Activated CD4-positive, alpha-beta T cell treated with anti-CD3 and anti-CD28 coated beads for 24 hours (primary cell): ENCODE measurements at regions not wholly inside any gene's neighbourhood (a gene's known extent, or its start where the extent isn't known, plus 50 kb on each side); places are given as distances from the start of the nearest gene placed in this dataset.

Experiments used
- DNase-seq, 2 donors: peaks; one replicate each; pipeline ENCODE4 v3.0.0-alpha.2; 2020; ENCODE audit warnings: low read depth in 2 of 2

DNA sequence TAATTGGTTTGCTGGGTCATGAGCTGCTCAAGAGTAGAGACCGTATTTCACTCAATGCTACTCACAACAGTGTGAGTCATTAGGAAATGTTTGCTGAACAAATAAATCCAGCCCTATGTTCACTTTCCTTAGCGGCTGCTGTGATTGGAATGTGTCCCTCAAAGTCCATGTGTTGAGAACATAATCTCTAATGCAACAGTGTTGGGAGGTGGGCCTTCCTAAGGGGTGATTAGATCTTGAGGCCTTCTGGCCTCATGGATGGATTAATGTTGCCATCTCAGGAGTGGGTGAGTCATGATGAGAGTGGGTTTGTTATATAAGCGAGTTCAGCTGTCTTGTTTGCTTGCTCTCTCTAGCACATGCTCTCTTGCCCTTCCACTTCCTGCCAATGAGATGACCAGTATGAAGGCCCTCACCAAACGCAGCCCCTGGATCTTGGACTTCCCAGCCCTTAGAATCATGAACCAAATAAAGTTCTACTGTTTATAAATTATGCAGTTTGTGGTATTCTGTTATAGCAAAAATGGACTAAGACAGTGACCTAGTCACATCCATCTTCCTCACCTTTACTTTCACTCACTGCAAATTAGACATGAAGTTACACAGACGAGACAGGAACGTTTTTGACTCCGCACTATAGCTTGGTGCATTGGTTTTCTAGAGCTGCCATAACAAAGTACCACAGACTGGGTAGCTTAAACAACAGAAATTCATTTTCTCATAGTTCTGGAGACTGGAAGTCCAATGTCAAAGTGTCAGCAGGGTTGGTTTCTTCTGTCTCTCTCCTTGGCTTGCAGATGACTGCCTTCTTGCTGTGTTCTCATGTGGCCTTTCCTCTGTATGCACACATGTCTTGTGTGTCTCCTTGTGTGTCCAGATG is 50.9 kb upstream of the FAM169A start:
- DNase-seq = no peak
